ENCODE measurements at regions not wholly inside any gene's neighbourhood (a gene's known extent, or its start where the extent isn't known, plus 50 kb on each side); places are given as distances from the start of the nearest gene placed in this dataset.
"Not testable (repeated sequence)": the region's sequence is repeated elsewhere in the genome, so short reads cannot be mapped to it uniquely, and the experiment has no call there.

GRCh38 chrX:25878806-25879205 lies 259.3 kb upstream of the MAGEB18 start (continued):
- TF ChIP-seq ZBTB33 (IDR thresholded peaks at IDR 0.05) (no peak), MYB (IDR thresholded peaks at IDR 0.05; ENCODE audit: borderline replicate concordance, low read depth, low read length) (no peak), NRF1 (conservative IDR thresholded peaks at IDR 0.05; ENCODE audit: low read depth, low read length) (no peak)

- ATAC-seq; BruUV-seq (replicated peaks); H3K4me3 ChIP-seq; RAD21 ChIA-PET (ENCODE audit: unreplicated experiment); H3K4me2 ChIP-seq (ENCODE audit: control insufficient read depth, insufficient read depth); H3K9me3 ChIP-seq (replicated peaks; ENCODE audit: control insufficient read depth, insufficient read depth, low read length); H3K4me1 ChIP-seq (ENCODE audit: control insufficient read depth, insufficient read depth, low read length); H4K20me1 ChIP-seq (ENCODE audit: control insufficient read depth, insufficient read depth); H3K79me2 ChIP-seq (ENCODE audit: control insufficient read depth, insufficient read depth, low read length); H3K27ac ChIP-seq (ENCODE audit: control insufficient read depth, insufficient read depth); intact Hi-C loops (cut with micrococcal nuclease; ENCODE audit: unreplicated experiment); CTCF ChIA-PET; POLR2A ChIA-PET; FAIRE-seq; DNase-seq (ENCODE audit: low read depth, low spot score); in situ Hi-C loops (cut with MboI); H3K9ac ChIP-seq (ENCODE audit: control insufficient read depth, insufficient read depth, low read length); H3K27me3 ChIP-seq (replicated peaks in 1 of 2; ENCODE audit: control insufficient read depth in 2 of 2, insufficient read depth in 2 of 2, low read length in 1 of 2); H2AFZ ChIP-seq (ENCODE audit: control insufficient read depth, low read depth, low read length); H3K36me3 ChIP-seq (ENCODE audit: control insufficient read depth in 2 of 2, insufficient read depth in 2 of 2, low read length in 1 of 2): not testable (repeated sequence)
- 1% methylated on average over 5 of the region's 5 CpGs for whole genome bisulfite sequencing (ENCODE audit: insufficient coverage, insufficient replicate concordance, low lambda C conversion rate, missing lambda C conversion rate)
- SMC1A ChIA-PET (ENCODE audit: uncharacterized antibody, unreplicated experiment), result interaction anchor here (0.6 kb wide), 1 partner anchor 9 kb away, joined by 5 read pairs; no protein-coding TSS in a partner anchor
Observed at GRCh38 chrX:25882503-25882902, 255.6 kb upstream of the MAGEB18 start.

- no peaks in the 10 kb centered on the region for H4K20me1 ChIP-seq (ENCODE audit: control insufficient read depth, insufficient read depth)
- no peak overlapping the region for H3K4me2 ChIP-seq (ENCODE audit: control insufficient read depth, insufficient read depth)
- no peak overlapping the region for H3K4me3 ChIP-seq
- no peaks in the 10 kb centered on the region for H3K27me3 ChIP-seq (replicated peaks in 1 of 2; ENCODE audit: control insufficient read depth in 2 of 2, insufficient read depth in 2 of 2, low read length in 1 of 2)
- no TSS peak for BruUV-seq (replicated peaks)
- H2AFZ ChIP-seq (ENCODE audit: control insufficient read depth, low read depth, low read length), result no peak overlapping the region
- no peak overlapping the region for H3K9ac ChIP-seq (ENCODE audit: control insufficient read depth, insufficient read depth, low read length)
- 46% methylated on average over 4 of the region's 4 CpGs for WGBS (ENCODE audit: insufficient coverage, insufficient replicate concordance, low lambda C conversion rate, missing lambda C conversion rate)
- POLR2A ChIA-PET, result no interaction called here
- DNase-seq (ENCODE audit: low read depth, low spot score) (no peak), ATAC-seq (no peak), FAIRE-seq (no peak)
- no peak overlapping the region for H3K27ac ChIP-seq (ENCODE audit: control insufficient read depth, insufficient read depth)
- SMC1A ChIA-PET (ENCODE audit: uncharacterized antibody, unreplicated experiment), result no interaction called here
- CTCF ChIA-PET, result no interaction called here
- intact Hi-C loops (cut with micrococcal nuclease; ENCODE audit: unreplicated experiment), result no loop called here
- TF ChIP-seq HDAC6 (IDR thresholded peaks at IDR 0.05; ENCODE audit: unreplicated experiment) (no peak), STAT3 (IDR thresholded peaks at IDR 0.05; ENCODE audit: low read depth, low read length) (no peak), PAX5 (IDR thresholded peaks at IDR 0.05; ENCODE audit: borderline replicate concordance, low read depth, low read length) (no peak), NR2F1 (conservative IDR thresholded peaks at IDR 0.05) (no peak), IRF5 (IDR thresholded peaks at IDR 0.05; ENCODE audit: borderline replicate concordance) (no peak), SMAD5 (IDR thresholded peaks at IDR 0.05; ENCODE audit: low read depth) (no peak), BACH1 (IDR thresholded peaks at IDR 0.05; ENCODE audit: borderline replicate concordance) (no peak), IRF3 (IDR thresholded peaks at IDR 0.05) (no peak), KLF5 (IDR thresholded peaks at IDR 0.05; ENCODE audit: partially characterized antibody) (no peak)
- no peaks in the 10 kb centered on the region for H3K79me2 ChIP-seq (ENCODE audit: control insufficient read depth, insufficient read depth, low read length)
- no peaks in the 10 kb centered on the region for H3K9me3 ChIP-seq (replicated peaks; ENCODE audit: control insufficient read depth, insufficient read depth, low read length)
- in situ Hi-C loops (cut with MboI), result no loop called here
- no peaks in the 10 kb centered on the region for H3K4me1 ChIP-seq (ENCODE audit: control insufficient read depth, insufficient read depth, low read length)
- H3K36me3 ChIP-seq (ENCODE audit: control insufficient read depth in 2 of 2, insufficient read depth in 2 of 2, low read length in 1 of 2), result no peaks in the 10 kb centered on the region
- RAD21 ChIA-PET (ENCODE audit: unreplicated experiment), result no interaction called here
Observed at GRCh38 chrX:25897758-25898157, 240.4 kb upstream of the MAGEB18 start.
